Ascending aorta (tissue), 2 donors: ENCODE measurements at regions not wholly inside any gene's neighbourhood (a gene's known extent, or its start where the extent isn't known, plus 50 kb on each side); places are given as distances from the start of the nearest gene placed in this dataset.

Experiments used
- DNase-seq, 2 donors: peaks; one replicate each; pipeline ENCODE4 v3.0.0-alpha.2; 2019; ENCODE audit warnings: low spot score in 2 of 2
- H3K27ac ChIP-seq, 2 donors: fragments of 200-600 bp; sonication (generic); one replicate each; pipeline ENCODE4 v1.5.1; 2016 to 2017; ENCODE audit warnings: mild to moderate bottlenecking in 1 of 2
- H3K27me3 ChIP-seq: fragments of 200-600 bp; sonication (generic); one replicate; pipeline ENCODE4 v1.5.1; 2017
- H3K36me3 ChIP-seq, 2 donors: fragments of 200-600 bp; sonication (generic); one replicate each; pipeline ENCODE4 v1.5.1; 2016
- H3K4me1 ChIP-seq, 2 donors: fragments of 200-600 bp; sonication (generic); one replicate each; pipeline ENCODE4 v1.5.1; 2016 to 2017; ENCODE audit warnings: mild to moderate bottlenecking in 1 of 2
- H3K4me3 ChIP-seq, 2 donors: fragments of 200-600 bp; sonication (generic); one replicate each; pipeline ENCODE4 v1.5.1; 2016 to 2017; ENCODE audit warnings: mild to moderate bottlenecking in 1 of 2
- H3K9me3 ChIP-seq, 2 donors: fragments of 200-600 bp; sonication (generic); one replicate each; pipeline ENCODE4 v1.5.1; 2016
- CTCF ChIP-seq, 3 experiments: fragments of 200-600 bp in 2 of 3; fragments of 450-650 bp in 1 of 3; sonication (generic) in 2 of 3; IDR thresholded peaks; one replicate each; pipeline ENCODE4 v1.5.1; 2016 to 2019; ENCODE audit warnings: antibody characterized with exemption in 3 of 3, mild to moderate bottlenecking in 1 of 3, moderate library complexity in 1 of 3
- intact Hi-C: fragments of 100-400 bp; cut with DNase I; formaldehyde crosslinking; loops from one replicate; pipeline ENCODE4 v1.15.1; 2023

- H3K4me3 ChIP-seq: no peak overlapping the region
- no peaks in the 10 kb centered on the region for H3K27me3 ChIP-seq
- no peak for TF ChIP-seq CTCF (IDR thresholded peaks at IDR 0.05)
- H3K36me3 ChIP-seq: no peaks in the 10 kb centered on the region
- peak overlapping the region in 1 of 2 donors; percentile 67 for H3K27ac ChIP-seq
- H3K9me3 ChIP-seq: peaks cover 0 to 7% of the 10 kb centered on the region in 2 donors
- intact Hi-C loops: no loop called here
- no peak for DNase-seq
- H3K4me1 ChIP-seq: peaks cover 0 to 13% of the 10 kb centered on the region in 2 donors
Measured at GRCh38 chr5:31124651-31125305, 68.7 kb upstream of the CDH6 start.

- H3K27ac ChIP-seq: peak overlapping the region; percentile 63 to 67
- H3K36me3 ChIP-seq: no peaks in the 10 kb centered on the region
- DNase-seq: no peak
- peaks cover 0 to 13% of the 10 kb centered on the region in 2 donors for H3K4me1 ChIP-seq
- H3K9me3 ChIP-seq: peaks cover 0 to 7% of the 10 kb centered on the region in 2 donors
- intact Hi-C loops: no loop called here
- no peak for TF ChIP-seq CTCF (IDR thresholded peaks at IDR 0.05)
- no peak overlapping the region for H3K4me3 ChIP-seq
- H3K27me3 ChIP-seq: no peaks in the 10 kb centered on the region
Measured at GRCh38 chr5:31124026-31124425, 69.5 kb upstream of the CDH6 start.

GRCh38 chr5:31122998-31123951 lies 70.2 kb upstream of the CDH6 start:
- Histone ChIP-seq H3K36me3 (no peaks in the 10 kb centered on the region), H3K4me3 (no peak overlapping the region), H3K27ac (peak overlapping the region; percentile 63 to 67), H3K9me3 (peaks cover 0 to 7% of the 10 kb centered on the region in 2 donors), H3K4me1 (peaks cover 0 to 13% of the 10 kb centered on the region in 2 donors), H3K27me3 (no peaks in the 10 kb centered on the region)
- intact Hi-C loops: no loop called here
- no peak for DNase-seq
- no peak for TF ChIP-seq CTCF (IDR thresholded peaks at IDR 0.05)

GRCh38 chr5:31121224-31121623 lies 72.3 kb upstream of the CDH6 start:
- DNase-seq: no peak
- no peak overlapping the region for H3K4me3 ChIP-seq
- no peak for TF ChIP-seq CTCF (IDR thresholded peaks at IDR 0.05)
- intact Hi-C loops: no loop called here
- peaks cover 0 to 13% of the 10 kb centered on the region in 2 donors for H3K4me1 ChIP-seq
- H3K9me3 ChIP-seq: no peaks in the 10 kb centered on the region
- H3K27me3 ChIP-seq: no peaks in the 10 kb centered on the region
- no peak overlapping the region for H3K27ac ChIP-seq
- no peaks in the 10 kb centered on the region for H3K36me3 ChIP-seq

GRCh38 chr5:31120642-31120948 lies 72.9 kb upstream of the CDH6 start:
- H3K36me3 ChIP-seq: no peaks in the 10 kb centered on the region
- H3K9me3 ChIP-seq: no peaks in the 10 kb centered on the region
- peaks cover 0 to 13% of the 10 kb centered on the region in 2 donors for H3K4me1 ChIP-seq
- no peak overlapping the region for H3K27ac ChIP-seq
- DNase-seq: no peak
- no peak for TF ChIP-seq CTCF (IDR thresholded peaks at IDR 0.05)
- H3K27me3 ChIP-seq: no peaks in the 10 kb centered on the region
- intact Hi-C loops: no loop called here
- no peak overlapping the region for H3K4me3 ChIP-seq
